GM12878 (cell line): ENCODE measurements at regions not wholly inside any gene's neighbourhood (a gene's known extent, or its start where the extent isn't known, plus 50 kb on each side); places are given as distances from the start of the nearest gene placed in this dataset.

Source experiments
- BHLHE40 ChIP-seq, 2 experiments: fragments of 450-650 bp in 1 of 2; IDR thresholded peaks; 2 replicates each; pipeline ENCODE4 v1.6.1; 2011 to 2017; ENCODE audit warnings: low read depth in 2 of 2, borderline replicate concordance in 1 of 2, improper control_type of control experiment in 1 of 2, low read length in 1 of 2, mild to moderate bottlenecking in 1 of 2
- CHD2 ChIP-seq: IDR thresholded peaks from 2 replicates; pipeline ENCODE4 v1.6.1; 2011; ENCODE audit warnings: low read depth, low read length, improper control_type of control experiment, borderline replicate concordance
- CTCF ChIP-seq, 3 experiments: IDR thresholded peaks in 2 of 3; conservative IDR thresholded peaks in 1 of 3; 2 replicates each; pipeline ENCODE4 v1.5.1; 2011; ENCODE audit warnings: low read depth in 3 of 3, low read length in 3 of 3, mild to moderate bottlenecking in 3 of 3, control low read depth in 2 of 3, moderate library complexity in 2 of 3, inconsistent platforms in 1 of 3, mixed read lengths in 1 of 3; ENCODE audit not compliant: control insufficient read depth in 2 of 3, insufficient read depth in 1 of 3; ENCODE audit errors: extremely low read depth in 1 of 3
- ELK1 ChIP-seq: IDR thresholded peaks from 2 replicates; pipeline ENCODE4 v1.6.1; 2012; ENCODE audit warnings: low read depth, low read length, improper control_type of control experiment
- EP300 ChIP-seq, 2 experiments: fragments of 150-350 bp in 1 of 2; IDR thresholded peaks; 2 replicates each; pipeline ENCODE4 v1.6.1; 2011 to 2012; ENCODE audit warnings: low read depth in 2 of 2, low read length in 2 of 2, borderline replicate concordance in 1 of 2, improper control_type of control experiment in 1 of 2, inconsistent platforms in 1 of 2; ENCODE audit not compliant: control insufficient read depth in 1 of 2
- POLR2A ChIP-seq: IDR thresholded peaks from 2 replicates; pipeline ENCODE4 v1.6.1; 2011; ENCODE audit warnings: low read depth, mild to moderate bottlenecking, low read length
- POLR2AphosphoS5 ChIP-seq: IDR thresholded peaks from 2 replicates; pipeline ENCODE4 v1.6.1; 2011; ENCODE audit warnings: mild to moderate bottlenecking, low read length, inconsistent platforms
- RAD21 ChIP-seq: IDR thresholded peaks from 2 replicates; pipeline ENCODE4 v1.6.1; 2011; ENCODE audit warnings: mild to moderate bottlenecking, low read depth, low read length, moderate library complexity; ENCODE audit not compliant: insufficient read depth
- TAF1 ChIP-seq: IDR thresholded peaks from 2 replicates; pipeline ENCODE4 v1.6.1; 2011; ENCODE audit warnings: mild to moderate bottlenecking, low read depth, low read length, borderline replicate concordance

- no peak for TF ChIP-seq TAF1
- TF ChIP-seq CTCF (IDR thresholded peaks at IDR 0.05 in 2 of 3, conservative IDR thresholded peaks at IDR 0.05 in 1 of 3; ENCODE audit: control insufficient read depth in 2 of 3, extremely low read depth in 1 of 3, insufficient read depth in 1 of 3, low read depth in 3 of 3, low read length in 3 of 3), result no peak
- TF ChIP-seq BHLHE40 (IDR thresholded peaks at IDR 0.05; ENCODE audit: borderline replicate concordance in 1 of 2, low read depth in 2 of 2, low read length in 1 of 2), result no peak
- TF ChIP-seq POLR2A, result no peak
- TF ChIP-seq RAD21, result no peak
- no peak for TF ChIP-seq CHD2
- no peak for TF ChIP-seq POLR2AphosphoS5
- TF ChIP-seq ELK1, result no peak
- no peak for TF ChIP-seq EP300 (IDR thresholded peaks at IDR 0.05; ENCODE audit: borderline replicate concordance in 1 of 2, control insufficient read depth in 1 of 2, low read depth in 2 of 2, low read length in 2 of 2)
Measured at GRCh38 chr6:164832410-164832809, 477.0 kb downstream of the C6orf118 start.
